Endothelial cell of umbilical vein (primary cell): ENCODE measurements at regions not wholly inside any gene's neighbourhood (a gene's known extent, or its start where the extent isn't known, plus 50 kb on each side); places are given as distances from the start of the nearest gene placed in this dataset.

ENCODE experiments used
- BruUV-seq: library from RNA; stranded (reverse); fragments of 400-500 nt; replicated peaks from 2 replicates; lab custom pipeline; 2021; lab: Mats Ljungman, UMichigan
- CTCF ChIA-PET: fragments of 300-600, 350-600 bp; sonication (Branson Sonifier 250); formaldehyde crosslinking; loops from one replicate; lab custom pipeline; 2021; ENCODE audit warnings: antibody characterized with exemption, inconsistent platforms; lab: Charles Lee
- POLR2A ChIA-PET: fragments of 300-600, 350-600 bp; sonication (Branson Sonifier 250); formaldehyde crosslinking; loops from one replicate; lab custom pipeline; 2021; ENCODE audit warnings: antibody characterized with exemption, inconsistent platforms; lab: Charles Lee
- DNase-seq: peaks from one replicate; pipeline ENCODE4 v3.0.0-alpha.2; 2011; ENCODE audit warnings: low read depth, low spot score
- FAIRE-seq: peaks from 2 replicates; lab custom pipeline; 2011; peaks lifted over from hg19 to GRCh38; lab: Jason Lieb, UNC
- H2AFZ ChIP-seq: 2 replicates; pipeline ENCODE4 v1.6.0; 2012; ENCODE audit warnings: low read depth, low read length, control low read depth, inconsistent platforms
- H3K27ac ChIP-seq: 2 replicates; pipeline ENCODE4 v1.5.1; 2011; ENCODE audit warnings: low read depth, mild to moderate bottlenecking, control low read depth, low read length, moderate library complexity; ENCODE audit not compliant: insufficient read depth
- H3K27me3 ChIP-seq, 2 experiments: 2 replicates each; pipeline versions ENCODE4 v1.6.0 to v1.6.1; 2011; ENCODE audit warnings: low read length in 2 of 2, mixed read lengths in 1 of 2; ENCODE audit not compliant: control insufficient read depth in 2 of 2, insufficient read depth in 2 of 2
- H3K36me3 ChIP-seq, 2 experiments: 2 replicates in 1 of 2; 3 replicates in 1 of 2; pipeline ENCODE4 v1.5.1; 2011; ENCODE audit warnings: low read length in 2 of 2, mild to moderate bottlenecking in 1 of 2, moderate library complexity in 1 of 2; ENCODE audit not compliant: control insufficient read depth in 2 of 2, insufficient read depth in 2 of 2; ENCODE audit errors: extremely low read depth in 1 of 2
- H3K4me1 ChIP-seq: 3 replicates; pipeline ENCODE4 v1.5.1; 2011; ENCODE audit warnings: mild to moderate bottlenecking, low read length; ENCODE audit not compliant: control insufficient read depth, insufficient read depth; ENCODE audit errors: extremely low read depth
- H3K4me2 ChIP-seq: 2 replicates; pipeline ENCODE4 v1.6.1; 2011; ENCODE audit warnings: low read length, control low read depth, mixed read lengths; ENCODE audit not compliant: insufficient read depth
- H3K4me3 ChIP-seq, 3 experiments: fragments of 200-600 bp in 1 of 3; sonication (generic), shearing (Covaris generic) in 1 of 3; replicated peaks in 1 of 3; 2 replicates each; pipeline ENCODE4 v1.5.1; 2011 to 2016; ENCODE audit warnings: control low read depth in 3 of 3, low read length in 3 of 3, mild to moderate bottlenecking in 2 of 3, inconsistent platforms in 1 of 3, low read depth in 1 of 3, moderate library complexity in 1 of 3; ENCODE audit not compliant: insufficient read depth in 1 of 3
- H3K79me2 ChIP-seq: 2 replicates; pipeline ENCODE4 v1.6.0; 2012; ENCODE audit warnings: low read length, inconsistent platforms; ENCODE audit not compliant: control insufficient read depth, insufficient read depth
- H3K9ac ChIP-seq: replicated peaks from 2 replicates; pipeline ENCODE3; 2011; ENCODE audit warnings: low read length, control low read depth; ENCODE audit not compliant: insufficient read depth; ENCODE audit errors: extremely low read depth
- H3K9me1 ChIP-seq: replicated peaks from 3 replicates; pipeline ENCODE4 v1.6.0; 2011; ENCODE audit warnings: mild to moderate bottlenecking, low read length; ENCODE audit not compliant: control insufficient read depth, insufficient read depth; ENCODE audit errors: extremely low read depth
- H3K9me3 ChIP-seq: replicated peaks from 2 replicates; pipeline ENCODE4 v1.5.1; 2012; ENCODE audit warnings: low read length, inconsistent platforms; ENCODE audit not compliant: control insufficient read depth, insufficient read depth
- H4K20me1 ChIP-seq: replicated peaks from 2 replicates; pipeline ENCODE3; 2011; ENCODE audit warnings: mild to moderate bottlenecking, low read length; ENCODE audit not compliant: control insufficient read depth, insufficient read depth; ENCODE audit errors: extremely low read depth
- CTCF ChIP-seq, 2 donors: IDR thresholded peaks; 1 replicate in 1 of 2; 2 replicates in 1 of 2; pipeline ENCODE4 v1.5.1; 2011; ENCODE audit warnings: low read length in 2 of 2, mild to moderate bottlenecking in 2 of 2, moderate library complexity in 2 of 2, control low read depth in 1 of 2, inconsistent platforms in 1 of 2, low read depth in 1 of 2; ENCODE audit not compliant: insufficient read depth in 1 of 2; ENCODE audit errors: extremely low read depth in 1 of 2
- EZH2 ChIP-seq: IDR thresholded peaks from 2 replicates; pipeline ENCODE4 v1.6.1; 2012; ENCODE audit warnings: borderline replicate concordance, low read depth, mild to moderate bottlenecking, moderate library complexity, low read length, inconsistent platforms; ENCODE audit not compliant: severe bottlenecking
- FOS ChIP-seq: IDR thresholded peaks from 2 replicates; pipeline ENCODE4 v1.6.1; 2011; ENCODE audit warnings: mild to moderate bottlenecking, low read length, moderate library complexity, borderline replicate concordance; ENCODE audit not compliant: insufficient read depth
- GATA2 ChIP-seq: IDR thresholded peaks from 2 replicates; pipeline ENCODE4 v1.7.0; 2011; ENCODE audit warnings: low read depth, mild to moderate bottlenecking, moderate library complexity, mixed read lengths, low read length; ENCODE audit not compliant: insufficient read length, insufficient read depth
- JUN ChIP-seq: IDR thresholded peaks from 2 replicates; pipeline ENCODE4 v1.6.1; 2011; ENCODE audit warnings: borderline replicate concordance, low read depth; ENCODE audit not compliant: insufficient read length, insufficient read depth
- MAX ChIP-seq: IDR thresholded peaks from 2 replicates; pipeline ENCODE4 v1.6.1; 2011; ENCODE audit not compliant: insufficient read depth, insufficient read length
- MYC ChIP-seq: IDR thresholded peaks from one replicate; pipeline ENCODE4 v1.6.1; 2011; ENCODE audit warnings: mild to moderate bottlenecking, low read depth, low read length
- POLR2A ChIP-seq: IDR thresholded peaks from 2 replicates; pipeline ENCODE4 v1.6.1; 2012; ENCODE audit warnings: low read depth, mild to moderate bottlenecking, control low read depth, low read length
- POLR2AphosphoS5 ChIP-seq: IDR thresholded peaks from 2 replicates; pipeline ENCODE4 v1.6.1; 2012; ENCODE audit warnings: low read depth, mild to moderate bottlenecking, control low read depth, low read length, moderate library complexity; ENCODE audit not compliant: insufficient read depth
- dilution Hi-C: fragments of 300-500 bp; cut with MboI; formaldehyde crosslinking; loops from one replicate; pipeline ENCODE4 v1.15.0; 2019; ENCODE audit warnings: low sequenced_read_pairs; ENCODE audit not compliant: extremely low pct_ligation_motif_present
- intact Hi-C: fragments of 100-400 bp; cut with micrococcal nuclease; formaldehyde crosslinking; loops from one replicate; pipeline ENCODE4 v1.10.0; 2022

- Histone ChIP-seq H2AFZ (no peak overlapping the region), H3K9me1 (no peaks in the 10 kb centered on the region), H3K4me1 (no peaks in the 10 kb centered on the region), H3K4me2 (no peak overlapping the region), H3K36me3 (no peaks in the 10 kb centered on the region), H4K20me1 (no peaks in the 10 kb centered on the region), H3K79me2 (no peaks in the 10 kb centered on the region), H3K9me3 (no peaks in the 10 kb centered on the region), H3K4me3 (no peak overlapping the region), H3K27me3 (no peaks in the 10 kb centered on the region), H3K9ac (no peak overlapping the region), H3K27ac (no peak overlapping the region)
- no TSS peak for BruUV-seq
- DNase-seq (no peak), FAIRE-seq (no peak)
- ChIA-PET POLR2A (no interaction called here), CTCF (no interaction called here)
- dilution Hi-C loops, result no loop called here
- intact Hi-C loops, result no loop called here
- TF ChIP-seq MAX (no peak), JUN (no peak), POLR2A (no peak), MYC (no peak), CTCF (IDR thresholded peaks at IDR 0.05; ENCODE audit: extremely low read depth in 1 of 2, insufficient read depth in 1 of 2, low read depth in 1 of 2, low read length in 2 of 2) (no peak), GATA2 (no peak), EZH2 (no peak), FOS (no peak), POLR2AphosphoS5 (no peak)
These were observed 692.3 kb downstream of the RNF144A start for GRCh38 chr2:7609556-7609955.
